OCI-LY3 (cell line): ENCODE measurements at regions not wholly inside any gene's neighbourhood (a gene's known extent, or its start where the extent isn't known, plus 50 kb on each side); places are given as distances from the start of the nearest gene placed in this dataset.

Experiments used
- CTCF ChIP-seq: fragments of 200-600, 300-600 bp; sonication (generic); IDR thresholded peaks from 2 replicates; pipeline ENCODE4 v1.5.1; 2014; ENCODE audit warnings: antibody characterized with exemption, low read length, low read depth
- EZH2phosphoT487 ChIP-seq: fragments of 200-600 bp; shearing (Covaris generic); IDR thresholded peaks from 2 replicates; pipeline ENCODE4 v1.6.1; 2018; ENCODE audit warnings: antibody characterized with exemption, mixed run types, low read depth

GRCh38 chr7:81573128-81573527 lies 196.7 kb downstream of the HGF start:
- TF ChIP-seq CTCF: no peak
- no peak for TF ChIP-seq EZH2phosphoT487
